DMS 273 (cell line): ENCODE measurements at regions not wholly inside any gene's neighbourhood (a gene's known extent, or its start where the extent isn't known, plus 50 kb on each side); places are given as distances from the start of the nearest gene placed in this dataset.
"Not testable (repeated sequence)": the region's sequence is repeated elsewhere in the genome, so short reads cannot be mapped to it uniquely, and the experiment has no call there.

ENCODE experiments used
- DNase-seq: peaks from one replicate; lab custom pipeline; 2025; ENCODE audit not compliant: unreplicated experiment; lab: John Stamatoyannopoulos, UW

DNA sequence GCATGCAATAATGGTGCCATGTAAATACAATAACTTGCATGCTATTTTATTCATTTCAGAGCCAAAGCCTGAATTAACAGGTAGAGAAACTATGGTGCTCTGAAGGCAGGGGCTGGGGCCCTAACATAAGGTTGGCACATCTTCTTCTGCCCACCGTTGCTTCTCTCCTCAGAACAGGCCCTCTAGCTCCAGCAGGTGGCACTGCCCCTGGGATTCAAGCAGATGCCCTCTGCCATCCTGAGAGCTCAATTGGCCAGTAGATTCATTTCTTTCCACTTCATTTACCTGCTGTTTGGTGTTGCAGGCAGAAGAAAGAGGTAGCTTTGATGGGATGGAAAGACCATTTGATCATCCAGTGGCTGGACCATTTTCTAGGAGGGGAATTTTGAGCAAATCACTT, 130.5 kb downstream of the FOXB1 start:
- DNase-seq, result peak; percentile 18

DNA sequence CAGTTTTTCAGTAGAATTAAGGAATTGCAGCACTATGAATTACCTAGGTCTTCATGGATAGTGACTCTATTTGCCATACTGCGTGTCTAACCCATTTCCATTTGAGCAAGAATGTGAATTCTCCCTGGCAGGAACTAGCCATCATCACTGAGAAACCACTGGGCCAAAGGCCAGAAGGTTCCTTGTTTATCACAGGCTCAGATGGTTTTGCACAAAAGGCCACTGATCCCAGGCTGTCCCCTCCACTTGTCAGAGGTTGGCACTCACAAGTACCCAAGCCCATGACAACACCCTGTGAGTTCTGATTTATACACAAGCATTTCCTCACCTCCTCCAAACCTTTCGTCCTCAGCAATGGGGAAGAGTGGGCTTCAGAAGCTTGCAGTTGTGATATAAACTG, 131.8 kb downstream of the FOXB1 start:
- DNase-seq, result no peak

DNA sequence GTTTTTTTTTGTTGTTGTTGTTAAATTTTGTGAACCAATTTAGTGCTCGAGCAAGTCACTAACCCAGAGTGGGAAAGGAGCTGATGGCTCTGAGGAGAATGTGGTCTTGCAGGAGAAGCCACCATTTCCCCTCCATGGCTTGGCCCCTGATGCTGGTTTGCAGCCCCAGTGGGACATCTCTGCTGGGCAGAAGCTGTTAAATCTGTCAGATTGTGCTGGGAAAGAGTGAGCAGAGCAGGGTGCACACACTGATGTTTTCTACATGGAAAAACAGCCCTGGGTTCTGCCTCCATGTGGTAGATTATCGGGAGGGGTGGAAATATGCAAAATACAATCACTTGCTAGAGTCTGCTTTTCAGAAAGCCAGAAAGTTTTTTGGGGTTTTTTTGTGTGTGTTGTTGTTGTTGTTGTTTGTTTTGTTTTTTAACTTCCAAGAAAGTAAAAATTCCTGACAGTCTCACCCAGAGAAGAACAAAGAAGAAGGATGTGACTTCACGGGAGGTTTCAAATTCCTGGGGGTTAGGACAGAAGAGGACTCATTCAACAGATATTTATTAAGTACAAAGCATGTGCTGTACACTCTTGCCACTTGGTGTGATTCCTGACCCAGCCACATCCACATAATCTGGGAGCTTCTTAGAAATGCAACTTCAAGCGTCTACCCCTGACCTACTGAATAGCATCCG, 133.7 kb downstream of the FOXB1 start:
- DNase-seq, result no peak

DNA sequence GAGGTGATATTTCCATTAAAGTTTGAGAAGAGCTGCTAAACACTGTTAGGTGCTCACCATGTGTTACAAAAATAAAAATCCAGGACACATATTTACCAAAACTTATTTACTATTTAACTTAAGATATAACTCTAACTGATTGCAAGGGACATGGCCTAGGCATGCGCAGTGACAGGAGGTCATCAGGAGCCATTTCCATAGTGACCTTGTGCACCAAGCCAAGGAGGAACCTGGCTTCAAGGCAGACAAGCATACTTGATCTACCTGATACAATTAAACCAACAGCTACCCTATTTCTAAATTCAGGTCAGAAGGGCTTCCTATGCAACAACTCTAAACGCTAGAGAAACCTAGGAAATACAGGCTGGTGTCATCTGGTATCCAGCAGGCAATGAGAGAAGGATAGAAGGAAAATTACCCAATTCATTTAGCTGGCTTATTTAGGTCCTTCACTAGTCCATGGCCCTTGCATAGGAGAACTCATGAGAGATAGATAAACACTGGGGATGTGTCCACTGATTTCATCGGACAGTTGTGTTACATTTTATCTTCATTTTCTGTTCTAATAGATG, 134.4 kb downstream of the FOXB1 start:
- no peak for DNase-seq

DNA sequence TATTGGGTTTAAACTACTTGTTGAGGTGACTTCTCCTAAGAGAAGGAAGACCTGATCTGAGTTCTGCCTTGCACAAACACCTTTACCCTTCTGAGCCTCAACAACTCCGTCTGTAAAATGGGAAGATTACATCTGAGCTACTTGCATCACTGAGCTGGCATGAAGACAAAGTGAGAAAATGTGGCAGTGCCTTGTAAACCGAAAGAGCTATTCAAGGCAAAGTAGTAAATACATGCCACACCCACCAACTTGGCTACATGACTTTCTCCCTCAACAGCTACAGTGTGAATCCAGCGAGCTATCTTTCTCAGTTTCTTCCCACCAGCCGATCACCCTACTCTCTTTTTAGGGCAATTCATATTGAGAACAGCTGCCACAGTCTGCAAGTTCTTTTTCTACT, 148.3 kb downstream of the FOXB1 start:
- no peak for DNase-seq

DNA sequence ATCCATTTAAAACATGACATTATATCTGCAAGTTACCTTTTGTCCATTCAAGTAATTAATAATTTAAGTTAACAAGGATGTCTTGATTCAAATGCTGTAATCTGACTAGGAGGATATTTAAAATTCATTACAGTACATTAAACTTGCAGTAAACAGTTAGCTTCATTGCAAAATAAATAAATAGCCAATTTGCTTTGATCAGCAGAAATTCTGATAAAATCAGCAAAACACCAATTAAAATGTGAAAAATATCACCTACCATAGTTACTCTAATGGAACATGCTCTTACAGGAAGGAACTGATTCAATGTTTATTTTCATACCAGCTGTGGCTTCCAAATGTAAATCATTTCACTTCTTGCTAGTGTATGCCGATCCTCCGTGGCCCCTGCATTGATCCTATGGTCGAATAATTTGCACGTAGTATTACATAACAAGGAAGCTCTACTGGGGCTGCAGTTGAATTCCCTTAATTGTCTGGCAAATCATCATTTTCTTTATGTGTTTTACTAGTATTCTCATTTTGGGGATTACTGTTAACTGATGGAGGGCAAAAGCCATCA, 150.7 kb downstream of the FOXB1 start:
- DNase-seq, result no peak

DNA sequence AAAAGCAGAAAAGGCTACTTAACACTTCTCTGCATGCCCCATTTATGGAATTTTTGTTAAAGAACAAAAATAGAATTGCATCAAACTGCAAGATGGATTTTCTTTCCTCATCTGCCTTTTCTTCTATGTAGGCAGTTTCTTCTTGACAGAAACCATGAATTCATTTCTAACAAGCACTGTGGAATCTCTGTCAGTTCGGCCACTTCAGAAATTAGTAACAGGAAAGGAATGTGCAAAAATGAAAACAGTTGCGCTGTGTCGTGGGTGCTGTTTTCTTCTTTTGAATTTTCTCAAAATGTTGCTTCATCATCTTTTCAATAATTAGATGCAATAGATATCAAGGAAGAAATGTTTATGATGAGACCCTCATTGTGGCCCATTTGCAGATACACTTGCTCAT, 151.6 kb downstream of the FOXB1 start:
- no peak for DNase-seq

GRCh38 chr15:60160909-60161308, 156.8 kb downstream of the FOXB1 start:
- no peak for DNase-seq

- DNase-seq, result no peak
Observed at GRCh38 chr15:60161704-60162103, 157.6 kb downstream of the FOXB1 start.

DNA sequence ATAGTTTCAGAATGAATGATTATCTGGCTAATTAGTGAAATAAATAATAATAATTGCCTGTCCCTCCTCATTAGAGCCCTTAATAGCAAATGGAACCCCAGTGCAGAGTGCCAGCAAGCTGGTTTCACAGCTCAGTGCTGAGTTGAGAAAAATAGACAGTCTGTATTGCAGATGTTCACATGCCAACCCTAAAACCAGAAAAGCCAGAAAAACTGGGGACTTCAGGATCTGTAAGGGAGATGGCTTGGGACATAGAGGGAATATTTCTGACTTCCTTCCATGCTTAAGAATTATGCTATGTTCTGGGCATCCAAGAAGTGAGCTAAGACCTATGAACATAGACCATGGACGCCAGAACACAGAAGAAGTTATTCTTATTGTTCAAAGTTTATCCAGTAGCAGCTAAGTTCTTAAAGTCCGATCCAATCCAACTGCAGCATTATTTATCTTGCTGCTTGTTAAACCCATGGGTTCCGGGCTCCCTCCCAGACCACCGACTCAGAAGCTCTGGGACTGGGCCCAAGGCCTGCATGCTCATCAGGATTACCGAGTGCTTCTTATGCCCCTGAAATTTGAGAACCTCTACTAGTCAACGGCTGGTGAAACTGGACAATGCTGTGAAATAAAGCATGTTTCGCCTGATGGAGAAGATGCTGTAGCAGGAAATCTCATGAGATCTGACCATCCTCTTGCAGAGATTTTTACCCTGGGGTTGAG, 158.3 kb downstream of the FOXB1 start:
- no peak for DNase-seq

- no peak for DNase-seq
Observed at GRCh38 chr15:60162968-60163355, 158.9 kb downstream of the FOXB1 start.

DNA sequence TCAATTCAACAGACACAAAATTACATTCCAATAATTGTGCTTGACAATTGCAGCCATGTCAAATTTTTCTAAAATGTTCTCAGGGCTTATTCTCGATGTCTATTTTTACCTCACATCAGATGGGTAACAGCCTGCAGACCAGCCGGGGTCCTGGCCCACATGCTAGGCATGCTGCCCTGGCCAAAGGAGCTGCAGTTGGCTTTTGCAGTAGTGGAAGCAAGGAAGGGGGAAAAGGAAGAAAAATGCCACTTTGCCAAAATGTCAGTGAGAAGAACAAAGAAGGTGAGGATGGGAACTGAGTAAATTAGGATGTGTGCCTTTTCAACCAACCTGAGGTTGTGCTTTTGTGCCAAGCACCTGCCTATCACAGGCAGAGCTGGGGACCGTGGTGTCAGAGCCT, 161.0 kb downstream of the FOXB1 start:
- no peak for DNase-seq

DNA sequence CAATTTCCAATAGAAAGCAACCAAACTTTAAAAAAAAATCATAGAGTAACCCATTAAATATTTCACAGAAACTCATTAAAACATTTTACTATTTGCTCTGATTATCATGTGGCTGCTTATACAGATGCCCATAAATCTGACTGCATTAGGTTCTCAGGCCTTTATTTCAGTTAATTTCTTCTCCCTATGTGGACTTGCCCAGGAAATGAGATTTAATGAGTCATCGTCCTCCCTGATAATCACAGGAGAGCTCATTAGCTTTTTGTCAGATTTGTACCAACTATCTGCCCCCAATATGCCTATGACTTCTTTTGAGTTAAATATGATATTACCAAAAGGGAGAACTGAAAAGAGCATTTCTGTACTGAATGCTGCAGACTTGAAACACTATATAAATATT, 168.0 kb downstream of the FOXB1 start:
- DNase-seq, result no peak

- DNase-seq, result peak; percentile 49
Observed at GRCh38 chr15:60179786-60180391, 175.8 kb downstream of the FOXB1 start.

DNA sequence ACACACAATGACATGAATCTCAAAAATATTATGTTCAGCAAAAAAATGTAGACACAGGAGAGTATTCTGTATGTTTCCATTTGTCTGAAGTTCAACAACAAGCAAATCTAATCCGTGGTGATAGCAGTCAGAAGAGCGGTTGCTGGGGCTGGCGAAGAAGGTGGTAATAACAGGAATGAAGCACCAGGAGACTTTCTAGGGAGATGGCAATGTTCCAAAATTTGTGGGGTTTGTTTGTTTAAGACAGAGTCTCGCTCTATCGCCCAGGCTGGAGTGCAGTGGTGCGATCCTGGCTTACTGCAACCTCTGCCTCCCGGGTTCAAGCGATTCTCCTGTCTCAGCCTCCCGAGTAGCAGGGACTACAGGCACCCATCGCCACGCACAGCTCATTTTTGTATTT, 177.8 kb downstream of the FOXB1 start:
- not testable (repeated sequence) for DNase-seq

DNA sequence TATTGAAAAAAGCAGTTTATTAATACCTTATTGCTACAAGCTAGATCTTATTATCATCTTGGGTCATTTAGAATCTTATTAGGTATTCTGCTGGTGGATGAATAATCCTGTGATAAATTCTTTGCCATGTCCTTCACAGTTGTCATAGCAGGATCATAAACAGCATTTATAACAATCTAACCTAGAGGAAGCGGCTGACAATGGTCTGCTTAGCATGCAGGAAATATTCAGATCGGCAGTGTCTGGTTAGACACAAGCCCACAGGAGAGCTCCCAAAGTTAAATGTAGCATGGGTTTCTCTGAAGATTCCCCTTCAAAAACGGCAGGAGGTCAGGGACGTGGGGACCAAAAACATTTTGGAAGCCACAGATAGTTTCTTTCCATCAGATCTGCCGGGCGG, 179.3 kb downstream of the FOXB1 start:
- no peak for DNase-seq

DNA sequence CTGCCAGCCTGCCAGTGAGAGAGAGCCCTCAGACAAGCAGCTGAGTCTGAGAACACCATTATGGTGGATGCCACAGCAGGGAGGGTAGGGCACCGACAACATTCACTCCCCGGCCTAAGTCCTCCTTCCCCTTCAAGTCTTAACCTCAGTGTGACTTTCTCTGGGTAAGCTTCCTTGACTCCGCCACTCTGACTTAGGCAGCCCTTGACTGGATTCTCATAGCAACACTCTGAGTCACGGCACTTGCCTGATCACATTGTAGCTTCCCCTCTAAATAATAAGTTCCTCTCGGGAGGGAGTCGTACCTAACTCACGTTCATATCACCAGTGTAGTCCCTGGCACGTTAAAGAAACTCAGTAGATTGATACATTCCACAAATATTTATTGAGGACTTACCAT, 180.5 kb downstream of the FOXB1 start:
- no peak for DNase-seq

- DNase-seq, result no peak
Observed at GRCh38 chr15:60191016-60191415, 186.9 kb downstream of the FOXB1 start.

DNA sequence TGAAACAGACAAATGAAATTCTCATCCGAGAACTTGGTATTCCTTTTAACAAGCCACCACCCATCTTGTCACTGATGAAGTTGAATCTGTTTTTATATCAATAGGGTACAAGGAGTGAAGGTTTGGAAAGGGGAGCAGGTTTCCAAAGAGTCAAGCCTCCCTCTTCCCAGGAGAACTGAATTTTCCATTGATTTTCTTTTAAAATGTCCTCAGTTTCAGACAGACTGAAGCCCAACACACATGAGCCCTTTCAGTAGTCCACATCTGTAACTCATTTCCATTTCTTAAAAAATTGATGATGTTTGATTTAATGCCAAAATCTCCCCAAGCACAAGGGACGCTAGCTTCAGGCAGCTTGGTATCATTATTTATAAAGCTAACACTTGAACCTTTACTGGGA, 187.7 kb downstream of the FOXB1 start:
- no peak for DNase-seq

DNA sequence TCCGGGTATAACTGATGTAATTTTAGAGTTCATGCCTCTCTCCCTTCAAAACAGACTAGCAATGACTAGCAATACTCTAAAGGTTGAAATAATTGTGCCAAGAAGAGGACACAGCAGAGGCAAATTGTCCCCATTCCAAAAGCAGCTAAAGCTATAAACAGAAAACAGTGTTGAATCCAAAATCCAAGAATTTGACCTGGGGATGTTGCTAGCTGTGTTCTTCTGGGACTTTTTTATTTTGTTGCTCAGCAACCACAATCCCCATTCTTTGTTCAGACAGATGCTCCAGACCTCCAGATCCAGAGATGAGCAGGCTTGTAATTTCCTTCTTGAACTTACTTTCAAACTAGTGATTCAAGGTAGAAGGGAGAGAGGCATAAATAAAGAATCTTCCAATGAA, 191.5 kb downstream of the FOXB1 start:
- no peak for DNase-seq

GRCh38 chr15:60204131-60204885, 193.5 kb downstream of the ANXA2 start:
- no peak for DNase-seq
